Raji (cell line): ENCODE measurements at regions not wholly inside any gene's neighbourhood (a gene's known extent, or its start where the extent isn't known, plus 50 kb on each side); places are given as distances from the start of the nearest gene placed in this dataset.

Experiments
- POLR2A ChIP-seq: IDR thresholded peaks from 2 replicates; pipeline ENCODE4 v1.6.1; 2011; ENCODE audit warnings: low read depth, low read length, control low read depth; ENCODE audit not compliant: insufficient read depth

GRCh38 chr10:20948686-20949327, 51.7 kb upstream of the NEBL start:
- TF ChIP-seq POLR2A = 0 out of 2 replicates have a peak, but pooled peaks have one; percentile 6
